Liver (tissue), 3 donors: ENCODE measurements at regions not wholly inside any gene's neighbourhood (a gene's known extent, or its start where the extent isn't known, plus 50 kb on each side); places are given as distances from the start of the nearest gene placed in this dataset.

Source experiments
- JUND ChIP-seq, 2 donors: IDR thresholded peaks; 2 replicates each; pipeline ENCODE4 v1.6.1; 2016; ENCODE audit warnings: antibody characterized with exemption in 2 of 2
- TAF1 ChIP-seq: conservative IDR thresholded peaks from 2 replicates; pipeline ENCODE4 v1.6.1; 2016; ENCODE audit warnings: antibody characterized with exemption, mild to moderate bottlenecking
- TF ChIP-seq, protein P1 (sequence below): fragments of 150-350 bp; IDR thresholded peaks from 2 replicates; pipeline ENCODE4 v1.5.1; 2017; ENCODE audit warnings: improper control_type of control experiment, low read depth, low read length; ENCODE audit not compliant: missing input control
- TF ChIP-seq, protein P2 (sequence below): IDR thresholded peaks from 2 replicates; pipeline ENCODE4 v1.6.1; 2016; ENCODE audit warnings: antibody characterized with exemption, mild to moderate bottlenecking
- TF ChIP-seq, protein P3 (sequence below): IDR thresholded peaks from 2 replicates; pipeline ENCODE4 v1.6.1; 2016; ENCODE audit warnings: antibody characterized with exemption
- donor health status: healthy.
- donor health status: healthy.

DNA sequence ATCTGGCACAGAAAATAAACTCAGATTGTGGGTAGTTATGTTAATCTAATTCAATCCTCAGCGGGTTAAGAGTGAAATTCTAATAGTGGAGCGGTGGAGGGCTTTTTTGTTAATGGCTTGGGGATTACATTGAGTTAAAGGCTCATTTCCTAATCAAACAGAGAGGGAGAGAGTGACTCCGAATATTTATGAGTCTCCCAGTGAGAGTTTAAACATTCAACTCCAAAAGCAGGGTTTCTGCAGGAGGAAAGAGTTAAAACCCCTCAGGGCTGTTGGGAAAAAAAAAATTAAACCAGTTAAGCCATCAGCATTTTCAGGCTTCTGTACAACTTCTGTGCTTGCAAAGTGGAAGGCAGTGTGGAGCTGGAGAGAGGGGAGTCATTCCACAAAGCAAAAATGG is 62.1 kb upstream of the ESRRB start:
- TF ChIP-seq, protein P1, sequence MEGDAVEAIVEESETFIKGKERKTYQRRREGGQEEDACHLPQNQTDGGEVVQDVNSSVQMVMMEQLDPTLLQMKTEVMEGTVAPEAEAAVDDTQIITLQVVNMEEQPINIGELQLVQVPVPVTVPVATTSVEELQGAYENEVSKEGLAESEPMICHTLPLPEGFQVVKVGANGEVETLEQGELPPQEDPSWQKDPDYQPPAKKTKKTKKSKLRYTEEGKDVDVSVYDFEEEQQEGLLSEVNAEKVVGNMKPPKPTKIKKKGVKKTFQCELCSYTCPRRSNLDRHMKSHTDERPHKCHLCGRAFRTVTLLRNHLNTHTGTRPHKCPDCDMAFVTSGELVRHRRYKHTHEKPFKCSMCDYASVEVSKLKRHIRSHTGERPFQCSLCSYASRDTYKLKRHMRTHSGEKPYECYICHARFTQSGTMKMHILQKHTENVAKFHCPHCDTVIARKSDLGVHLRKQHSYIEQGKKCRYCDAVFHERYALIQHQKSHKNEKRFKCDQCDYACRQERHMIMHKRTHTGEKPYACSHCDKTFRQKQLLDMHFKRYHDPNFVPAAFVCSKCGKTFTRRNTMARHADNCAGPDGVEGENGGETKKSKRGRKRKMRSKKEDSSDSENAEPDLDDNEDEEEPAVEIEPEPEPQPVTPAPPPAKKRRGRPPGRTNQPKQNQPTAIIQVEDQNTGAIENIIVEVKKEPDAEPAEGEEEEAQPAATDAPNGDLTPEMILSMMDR: no peak
- TF ChIP-seq, protein P2, sequence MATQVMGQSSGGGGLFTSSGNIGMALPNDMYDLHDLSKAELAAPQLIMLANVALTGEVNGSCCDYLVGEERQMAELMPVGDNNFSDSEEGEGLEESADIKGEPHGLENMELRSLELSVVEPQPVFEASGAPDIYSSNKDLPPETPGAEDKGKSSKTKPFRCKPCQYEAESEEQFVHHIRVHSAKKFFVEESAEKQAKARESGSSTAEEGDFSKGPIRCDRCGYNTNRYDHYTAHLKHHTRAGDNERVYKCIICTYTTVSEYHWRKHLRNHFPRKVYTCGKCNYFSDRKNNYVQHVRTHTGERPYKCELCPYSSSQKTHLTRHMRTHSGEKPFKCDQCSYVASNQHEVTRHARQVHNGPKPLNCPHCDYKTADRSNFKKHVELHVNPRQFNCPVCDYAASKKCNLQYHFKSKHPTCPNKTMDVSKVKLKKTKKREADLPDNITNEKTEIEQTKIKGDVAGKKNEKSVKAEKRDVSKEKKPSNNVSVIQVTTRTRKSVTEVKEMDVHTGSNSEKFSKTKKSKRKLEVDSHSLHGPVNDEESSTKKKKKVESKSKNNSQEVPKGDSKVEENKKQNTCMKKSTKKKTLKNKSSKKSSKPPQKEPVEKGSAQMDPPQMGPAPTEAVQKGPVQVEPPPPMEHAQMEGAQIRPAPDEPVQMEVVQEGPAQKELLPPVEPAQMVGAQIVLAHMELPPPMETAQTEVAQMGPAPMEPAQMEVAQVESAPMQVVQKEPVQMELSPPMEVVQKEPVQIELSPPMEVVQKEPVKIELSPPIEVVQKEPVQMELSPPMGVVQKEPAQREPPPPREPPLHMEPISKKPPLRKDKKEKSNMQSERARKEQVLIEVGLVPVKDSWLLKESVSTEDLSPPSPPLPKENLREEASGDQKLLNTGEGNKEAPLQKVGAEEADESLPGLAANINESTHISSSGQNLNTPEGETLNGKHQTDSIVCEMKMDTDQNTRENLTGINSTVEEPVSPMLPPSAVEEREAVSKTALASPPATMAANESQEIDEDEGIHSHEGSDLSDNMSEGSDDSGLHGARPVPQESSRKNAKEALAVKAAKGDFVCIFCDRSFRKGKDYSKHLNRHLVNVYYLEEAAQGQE: no peak
- no peak for TF ChIP-seq TAF1
- TF ChIP-seq JUND (IDR thresholded peaks at IDR 0.05): no peak
- TF ChIP-seq, protein P3, sequence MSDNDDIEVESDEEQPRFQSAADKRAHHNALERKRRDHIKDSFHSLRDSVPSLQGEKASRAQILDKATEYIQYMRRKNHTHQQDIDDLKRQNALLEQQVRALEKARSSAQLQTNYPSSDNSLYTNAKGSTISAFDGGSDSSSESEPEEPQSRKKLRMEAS: no peak
